Activated B cell treated with CpG ODN at 0.5 μM for 24 hours (primary cell): ENCODE measurements at regions not wholly inside any gene's neighbourhood (a gene's known extent, or its start where the extent isn't known, plus 50 kb on each side); places are given as distances from the start of the nearest gene placed in this dataset.

ENCODE experiments used
- ATAC-seq: fragments of 200-7000 bp; cut with Tn5 transposase; one replicate; pipeline ENCODE4 v1.10.0; 2021; ENCODE audit warnings: low read depth, mild to moderate bottlenecking, moderate library complexity
- CTCF ChIA-PET: fragments of 350-600 bp; sonication (Branson Sonifier 250); formaldehyde crosslinking; loops from one replicate; lab custom pipeline; 2021; ENCODE audit warnings: antibody characterized with exemption; lab: Charles Lee
- POLR2A ChIA-PET: fragments of 350-600 bp; sonication (Branson Sonifier 250); formaldehyde crosslinking; loops from one replicate; lab custom pipeline; 2021; ENCODE audit warnings: antibody characterized with exemption; lab: Charles Lee
- DNase-seq: peaks from one replicate; pipeline ENCODE4 v3.0.0; 2022
- H3K27ac Mint-ChIP-seq: one replicate; pipeline ENCODE4 v1.8.0; 2020; ENCODE audit warnings: mixed read lengths
- H3K27me3 Mint-ChIP-seq: one replicate; pipeline ENCODE4 v1.8.0; 2021; ENCODE audit warnings: mixed read lengths
- H3K36me3 Mint-ChIP-seq: one replicate; pipeline ENCODE4 v1.8.0; 2021; ENCODE audit warnings: low read depth, mixed read lengths
- H3K4me1 Mint-ChIP-seq: one replicate; pipeline ENCODE4 v1.8.0; 2021; ENCODE audit warnings: mixed read lengths
- H3K4me3 Mint-ChIP-seq: one replicate; pipeline ENCODE4 v1.8.0; 2020; ENCODE audit warnings: mild to moderate bottlenecking, mixed read lengths
- H3K9me3 Mint-ChIP-seq: one replicate; pipeline ENCODE4 v1.8.0; 2020; ENCODE audit warnings: mixed read lengths
- CTCF ChIP-seq: fragments of 200-600 bp; IDR thresholded peaks from one replicate; pipeline ENCODE4 v1.8.0; 2022; ENCODE audit warnings: antibody characterized with exemption, mild to moderate bottlenecking
- intact Hi-C: fragments of 100-400 bp; cut with micrococcal nuclease; formaldehyde crosslinking; loops from one replicate; pipeline ENCODE4 v1.15.1; 2024

- intact Hi-C loops = no loop called here
- no peak for TF ChIP-seq CTCF
- ATAC-seq (no peak), DNase-seq (no peak)
- Mint-ChIP-seq H3K36me3 (no peaks in the 10 kb centered on the region), H3K4me1 (no peaks in the 10 kb centered on the region), H3K27me3 (peaks cover 1% of the 10 kb centered on the region), H3K4me3 (no peak overlapping the region), H3K27ac (no peak overlapping the region), H3K9me3 (no peaks in the 10 kb centered on the region)
- POLR2A ChIA-PET = no interaction called here
- CTCF ChIA-PET = no interaction called here
These were observed 671.5 kb downstream of the DHX35 start for GRCh38 chr20:39633689-39634088.

GRCh38 chr20:39632757-39633156, 670.6 kb downstream of the DHX35 start:
- ATAC-seq = no peak
- CTCF ChIA-PET = no interaction called here

GRCh38 chr20:39632176-39632575, 670.0 kb downstream of the DHX35 start:
- no peak for TF ChIP-seq CTCF
- no peaks in the 10 kb centered on the region for H3K9me3 Mint-ChIP-seq
- intact Hi-C loops = no loop called here
- ChIA-PET POLR2A (no interaction called here), CTCF (no interaction called here)
- H3K27me3 Mint-ChIP-seq = peaks cover 3% of the 10 kb centered on the region
- DNase-seq (no peak), ATAC-seq (no peak)
- H3K4me1 Mint-ChIP-seq = no peaks in the 10 kb centered on the region
- no peak overlapping the region for H3K4me3 Mint-ChIP-seq
- no peaks in the 10 kb centered on the region for H3K36me3 Mint-ChIP-seq
- no peak overlapping the region for H3K27ac Mint-ChIP-seq

More at GRCh38 chr20:39632757-39633156, 670.6 kb downstream of the DHX35 start:
- Mint-ChIP-seq H3K9me3 (no peaks in the 10 kb centered on the region), H3K27ac (no peak overlapping the region), H3K4me1 (no peaks in the 10 kb centered on the region), H3K27me3 (peaks cover 1% of the 10 kb centered on the region), H3K36me3 (no peaks in the 10 kb centered on the region), H3K4me3 (no peak overlapping the region)
- intact Hi-C loops = no loop called here
- DNase-seq = no peak
- POLR2A ChIA-PET = no interaction called here
- no peak for TF ChIP-seq CTCF

- Mint-ChIP-seq H3K4me3 (no peak overlapping the region), H3K27me3 (peaks cover 3% of the 10 kb centered on the region), H3K4me1 (no peaks in the 10 kb centered on the region), H3K9me3 (no peaks in the 10 kb centered on the region), H3K27ac (no peak overlapping the region), H3K36me3 (no peaks in the 10 kb centered on the region)
- DNase-seq (no peak), ATAC-seq (no peak)
- CTCF ChIA-PET = no interaction called here
- intact Hi-C loops = no loop called here
- POLR2A ChIA-PET = no interaction called here
- no peak for TF ChIP-seq CTCF
These were observed 669.4 kb downstream of the DHX35 start for GRCh38 chr20:39631557-39631956.

- peaks cover 3% of the 10 kb centered on the region for H3K27me3 Mint-ChIP-seq
- intact Hi-C loops = no loop called here
- no peak for TF ChIP-seq CTCF
- H3K27ac Mint-ChIP-seq = no peak overlapping the region
- CTCF ChIA-PET = no interaction called here
- no peaks in the 10 kb centered on the region for H3K36me3 Mint-ChIP-seq
- no peaks in the 10 kb centered on the region for H3K9me3 Mint-ChIP-seq
- H3K4me3 Mint-ChIP-seq = no peak overlapping the region
- POLR2A ChIA-PET = no interaction called here
- DNase-seq (no peak), ATAC-seq (no peak)
- H3K4me1 Mint-ChIP-seq = no peaks in the 10 kb centered on the region
These were observed 668.2 kb downstream of the DHX35 start for GRCh38 chr20:39630215-39630908.
